ENCODE measurements at regions not wholly inside any gene's neighbourhood (a gene's known extent, or its start where the extent isn't known, plus 50 kb on each side); places are given as distances from the start of the nearest gene placed in this dataset.

DNA sequence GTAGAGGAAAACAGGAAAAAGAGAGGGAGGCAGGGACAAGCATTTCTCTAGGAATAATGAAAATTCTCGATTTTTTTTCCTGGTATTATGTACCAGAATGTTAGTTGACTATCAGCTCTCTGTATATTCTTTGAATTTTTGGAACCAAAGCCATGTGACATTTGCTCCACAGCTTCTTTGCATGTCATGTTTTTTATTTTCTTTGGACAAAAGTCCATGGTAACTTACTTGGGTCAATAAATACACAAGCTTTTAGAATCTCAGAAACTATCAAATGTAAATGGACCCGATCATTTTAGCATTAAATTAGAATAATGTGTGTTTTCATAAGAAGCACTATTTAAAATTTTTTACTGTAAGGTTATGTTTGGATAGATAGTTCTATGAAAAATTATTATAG is 320.5 kb downstream of the ZIC1 start:
- Histone ChIP-seq H3K4me3 (no peak overlapping the region), H3K9me3 (replicated peaks; ENCODE audit: control insufficient read depth, insufficient read depth, low read length) (no peaks in the 10 kb centered on the region), H3K27me3 (replicated peaks in 1 of 2; ENCODE audit: control insufficient read depth in 2 of 2, insufficient read depth in 2 of 2, low read length in 1 of 2) (no peaks in the 10 kb centered on the region), H3K79me2 (ENCODE audit: control insufficient read depth, insufficient read depth, low read length) (no peaks in the 10 kb centered on the region), H3K27ac (ENCODE audit: control insufficient read depth, insufficient read depth) (no peak overlapping the region), H4K20me1 (ENCODE audit: control insufficient read depth, insufficient read depth) (no peaks in the 10 kb centered on the region), H3K4me1 (ENCODE audit: control insufficient read depth, insufficient read depth, low read length) (no peaks in the 10 kb centered on the region), H2AFZ (ENCODE audit: control insufficient read depth, low read depth, low read length) (no peak overlapping the region), H3K4me2 (ENCODE audit: control insufficient read depth, insufficient read depth) (no peak overlapping the region), H3K36me3 (ENCODE audit: control insufficient read depth in 2 of 2, insufficient read depth in 2 of 2, low read length in 1 of 2) (no peaks in the 10 kb centered on the region), H3K9ac (ENCODE audit: control insufficient read depth, insufficient read depth, low read length) (no peak overlapping the region)
- no TSS peak for BruUV-seq (replicated peaks)
- no peak for FAIRE-seq
- ChIA-PET RAD21 (ENCODE audit: unreplicated experiment) (no interaction called here), CTCF (no interaction called here), POLR2A (no interaction called here), SMC1A (ENCODE audit: uncharacterized antibody, unreplicated experiment) (interaction anchor here (1.5 kb wide), 1 partner anchor 15 kb away, joined by 3 read pairs; no protein-coding TSS in a partner anchor)
- intact Hi-C loops (cut with micrococcal nuclease; ENCODE audit: unreplicated experiment) = no loop called here
- TF ChIP-seq FOXK2 (IDR thresholded peaks at IDR 0.05) (no peak), TBL1XR1 (IDR thresholded peaks at IDR 0.05; ENCODE audit: low read depth, low read length) (no peak), ZSCAN29 (IDR thresholded peaks at IDR 0.05) (no peak), CREB1 (IDR thresholded peaks at IDR 0.05; ENCODE audit: low read depth) (no peak), WRNIP1 (IDR thresholded peaks at IDR 0.05; ENCODE audit: borderline replicate concordance, low read depth, low read length) (no peak), JUNB (IDR thresholded peaks at IDR 0.05) (no peak), CUX1 (IDR thresholded peaks at IDR 0.05; ENCODE audit: insufficient replicate concordance, low read depth, low read length) (no peak), NR2C2 (IDR thresholded peaks at IDR 0.05; ENCODE audit: borderline replicate concordance, control insufficient read depth, insufficient read length, low read depth) (no peak), POLR2AphosphoS5 (IDR thresholded peaks at IDR 0.05; ENCODE audit: low read length) (no peak), POU2F2 (IDR thresholded peaks at IDR 0.05; ENCODE audit: borderline replicate concordance, low read depth, low read length) (no peak), CHD4 (IDR thresholded peaks at IDR 0.05) (no peak), ZNF207 (IDR thresholded peaks at IDR 0.05; ENCODE audit: borderline replicate concordance) (no peak), BCL11A (IDR thresholded peaks at IDR 0.05; ENCODE audit: low read depth, low read length) (no peak), RCOR1 (conservative IDR thresholded peaks at IDR 0.05; ENCODE audit: low read depth, low read length) (no peak), PAX8 (IDR thresholded peaks at IDR 0.05) (no peak)
- ATAC-seq = no peak
- 5% methylated on average over 2 of the region's 2 CpGs for whole genome bisulfite sequencing (ENCODE audit: insufficient coverage, insufficient replicate concordance, low lambda C conversion rate, missing lambda C conversion rate)
- in situ Hi-C loops (cut with MboI) = no loop called here
- DNase-seq (ENCODE audit: low read depth, low spot score) = no peak
